ENCODE measurements at regions not wholly inside any gene's neighbourhood (a gene's known extent, or its start where the extent isn't known, plus 50 kb on each side); places are given as distances from the start of the nearest gene placed in this dataset.

GRCh38 chr22:40107244-40107643, 70.5 kb upstream of the TNRC6B start:
- TF ChIP-seq CTCF (IDR thresholded peaks at IDR 0.05): no peak
- no peak for TF ChIP-seq POLR2A (IDR thresholded peaks at IDR 0.05)
